Osteocyte (in vitro differentiated cells): ENCODE measurements at regions not wholly inside any gene's neighbourhood (a gene's known extent, or its start where the extent isn't known, plus 50 kb on each side); places are given as distances from the start of the nearest gene placed in this dataset.

ENCODE experiments used
- DNase-seq: peaks from one replicate; pipeline ENCODE4 v3.0.0; 2021; ENCODE audit warnings: mixed read lengths; ENCODE audit not compliant: unreplicated experiment; ENCODE audit errors: extremely low spot score
- H3K27ac Mint-ChIP-seq: one replicate; pipeline ENCODE4 v1.8.0; 2021; ENCODE audit warnings: mild to moderate bottlenecking, mixed read lengths; ENCODE audit not compliant: unreplicated experiment
- H3K27me3 Mint-ChIP-seq: one replicate; pipeline ENCODE4 v1.8.0; 2021; ENCODE audit warnings: mixed read lengths; ENCODE audit not compliant: unreplicated experiment
- H3K36me3 Mint-ChIP-seq: one replicate; pipeline ENCODE4 v1.8.0; 2021; ENCODE audit warnings: mixed read lengths; ENCODE audit not compliant: unreplicated experiment
- H3K4me1 Mint-ChIP-seq: one replicate; pipeline ENCODE4 v1.8.0; 2021; ENCODE audit warnings: mixed read lengths; ENCODE audit not compliant: unreplicated experiment
- H3K4me3 Mint-ChIP-seq: one replicate; pipeline ENCODE4 v1.8.0; 2021; ENCODE audit warnings: mild to moderate bottlenecking, moderate library complexity, mixed read lengths; ENCODE audit not compliant: unreplicated experiment
- H3K9me3 Mint-ChIP-seq: one replicate; pipeline ENCODE4 v1.8.0; 2021; ENCODE audit warnings: mixed read lengths; ENCODE audit not compliant: unreplicated experiment
- TF ChIP-seq, protein P1 (sequence below): fragments of 200-600 bp; sonication (generic); IDR thresholded peaks from 2 replicates; pipeline ENCODE4 v1.5.0; 2021; ENCODE audit warnings: antibody characterized with exemption, mild to moderate bottlenecking, moderate library complexity

DNA sequence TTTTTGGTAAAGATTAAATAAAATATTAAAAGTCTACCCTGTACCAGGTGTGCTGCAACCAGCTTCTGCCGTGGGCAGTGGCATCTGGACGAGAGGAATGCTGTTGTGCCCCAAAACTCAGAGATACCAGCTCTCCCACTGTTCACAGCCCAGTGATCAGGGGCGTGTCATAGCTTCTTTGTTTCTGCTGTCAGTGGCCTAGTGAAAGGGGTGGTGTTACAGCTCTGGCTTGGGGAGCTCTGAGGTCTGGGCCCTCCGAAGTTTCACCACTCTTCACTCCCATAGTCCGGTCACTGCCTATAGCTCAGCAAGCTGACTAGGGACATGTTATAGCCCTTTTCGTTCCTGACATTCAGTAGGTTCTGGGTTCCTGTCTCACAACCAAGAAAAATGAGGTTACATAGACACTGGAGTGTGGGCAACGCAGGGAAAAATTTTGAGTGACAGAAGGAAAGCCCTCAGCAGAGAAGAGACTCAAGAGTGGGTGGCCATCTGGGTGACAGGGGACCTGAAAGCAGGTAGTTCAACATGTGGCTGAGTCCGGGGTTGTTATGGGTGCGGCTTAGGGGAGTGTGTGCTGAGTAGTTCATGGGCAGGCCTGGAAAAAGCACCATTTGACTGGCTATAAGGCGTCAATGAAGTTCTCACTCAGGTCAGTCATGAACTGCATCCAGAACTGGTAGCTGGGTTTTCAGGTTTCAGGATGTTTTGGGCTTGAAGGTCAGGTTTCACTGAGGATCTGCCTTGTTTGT lies 1184.4 kb upstream of the PABPC4L start:
- Mint-ChIP-seq H3K4me1 (no peaks in the 10 kb centered on the region), H3K36me3 (no peaks in the 10 kb centered on the region), H3K9me3 (peaks cover 9% of the 10 kb centered on the region), H3K4me3 (no peak overlapping the region), H3K27me3 (no peaks in the 10 kb centered on the region), H3K27ac (no peak overlapping the region)
- DNase-seq, result no peak
- TF ChIP-seq, protein P1, sequence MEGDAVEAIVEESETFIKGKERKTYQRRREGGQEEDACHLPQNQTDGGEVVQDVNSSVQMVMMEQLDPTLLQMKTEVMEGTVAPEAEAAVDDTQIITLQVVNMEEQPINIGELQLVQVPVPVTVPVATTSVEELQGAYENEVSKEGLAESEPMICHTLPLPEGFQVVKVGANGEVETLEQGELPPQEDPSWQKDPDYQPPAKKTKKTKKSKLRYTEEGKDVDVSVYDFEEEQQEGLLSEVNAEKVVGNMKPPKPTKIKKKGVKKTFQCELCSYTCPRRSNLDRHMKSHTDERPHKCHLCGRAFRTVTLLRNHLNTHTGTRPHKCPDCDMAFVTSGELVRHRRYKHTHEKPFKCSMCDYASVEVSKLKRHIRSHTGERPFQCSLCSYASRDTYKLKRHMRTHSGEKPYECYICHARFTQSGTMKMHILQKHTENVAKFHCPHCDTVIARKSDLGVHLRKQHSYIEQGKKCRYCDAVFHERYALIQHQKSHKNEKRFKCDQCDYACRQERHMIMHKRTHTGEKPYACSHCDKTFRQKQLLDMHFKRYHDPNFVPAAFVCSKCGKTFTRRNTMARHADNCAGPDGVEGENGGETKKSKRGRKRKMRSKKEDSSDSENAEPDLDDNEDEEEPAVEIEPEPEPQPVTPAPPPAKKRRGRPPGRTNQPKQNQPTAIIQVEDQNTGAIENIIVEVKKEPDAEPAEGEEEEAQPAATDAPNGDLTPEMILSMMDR, result no peak

DNA sequence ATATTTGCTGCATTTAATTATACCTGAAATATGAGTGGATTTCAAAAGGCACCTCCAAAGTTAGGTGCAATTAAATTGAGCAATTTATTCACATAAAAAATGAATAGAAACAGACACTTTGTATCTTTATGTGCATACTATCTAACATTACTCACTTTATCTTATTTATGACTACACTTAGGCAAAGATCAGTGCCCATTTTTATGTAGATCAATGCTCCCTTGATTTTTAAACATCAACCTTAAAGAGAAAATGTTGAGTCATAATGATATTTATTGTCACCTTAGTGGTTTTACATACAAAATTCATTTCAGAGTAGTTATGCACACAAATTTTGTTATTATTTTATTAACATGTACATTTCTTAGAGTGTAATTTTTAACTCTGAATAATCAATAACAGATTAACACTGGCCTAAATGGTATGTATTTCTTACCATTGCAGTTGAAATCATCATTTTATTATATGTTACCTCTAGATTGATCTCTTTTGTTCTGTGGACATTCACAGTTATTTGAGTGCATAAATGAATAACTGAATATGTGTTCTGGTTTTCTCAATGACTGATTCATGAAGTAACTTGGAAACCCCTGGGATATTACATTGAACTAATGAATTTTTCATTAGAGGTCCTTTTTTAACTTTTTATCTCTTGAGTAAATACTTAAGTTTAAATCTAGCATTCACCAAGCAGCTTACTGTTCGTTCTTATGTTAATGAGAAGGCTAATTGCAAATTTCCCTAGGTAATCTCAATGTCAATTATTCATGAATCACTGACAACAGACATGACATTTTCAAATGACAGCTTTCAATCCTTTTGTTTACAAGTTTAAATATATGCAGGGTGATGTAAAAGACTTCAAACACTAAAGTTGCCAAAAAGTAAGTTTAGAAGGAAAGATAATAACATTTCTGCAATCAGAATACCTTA lies 1182.0 kb upstream of the PABPC4L start:
- Mint-ChIP-seq H3K9me3 (peaks cover 19% of the 10 kb centered on the region), H3K27me3 (no peaks in the 10 kb centered on the region), H3K4me3 (no peak overlapping the region), H3K36me3 (no peaks in the 10 kb centered on the region), H3K27ac (no peak overlapping the region), H3K4me1 (no peaks in the 10 kb centered on the region)
- TF ChIP-seq, protein P1, result no peak
- DNase-seq, result no peak

DNA sequence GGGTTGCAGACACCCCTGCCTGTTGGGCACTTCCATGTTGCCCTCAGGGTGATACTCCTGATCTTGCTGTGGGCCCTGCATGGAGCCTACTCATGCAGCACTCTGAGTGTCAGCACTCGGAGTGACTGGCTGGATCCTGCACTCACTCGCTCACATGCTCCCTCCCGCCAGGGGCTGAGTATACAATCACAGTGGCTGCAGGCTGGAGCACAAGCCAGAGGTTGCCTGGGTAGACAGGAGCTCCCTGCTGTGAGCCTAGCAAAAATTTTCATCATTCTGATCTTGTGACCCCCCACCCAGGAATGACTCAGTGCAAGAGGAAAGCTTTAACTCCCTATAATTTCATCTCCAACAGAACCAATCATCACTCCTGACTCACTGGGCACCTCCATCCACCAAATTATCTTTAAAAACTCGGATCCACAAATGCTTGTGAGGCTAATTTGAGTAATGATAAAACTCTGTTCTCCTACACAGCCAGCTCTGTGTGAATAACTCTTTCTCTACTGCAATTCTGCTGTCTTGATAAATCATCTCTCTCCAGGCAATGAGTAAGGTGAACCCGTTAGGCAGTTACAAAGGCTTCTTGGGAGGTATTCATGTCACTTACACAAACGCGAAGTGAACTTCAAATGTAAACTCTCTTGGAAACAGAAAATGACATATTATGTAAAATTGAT lies 1180.8 kb upstream of the PABPC4L start:
- Mint-ChIP-seq H3K4me3 (no peak overlapping the region), H3K9me3 (peaks cover 30% of the 10 kb centered on the region), H3K36me3 (peaks cover 2% of the 10 kb centered on the region), H3K4me1 (no peaks in the 10 kb centered on the region), H3K27ac (no peak overlapping the region), H3K27me3 (no peaks in the 10 kb centered on the region)
- TF ChIP-seq, protein P1, result no peak
- no peak for DNase-seq

DNA sequence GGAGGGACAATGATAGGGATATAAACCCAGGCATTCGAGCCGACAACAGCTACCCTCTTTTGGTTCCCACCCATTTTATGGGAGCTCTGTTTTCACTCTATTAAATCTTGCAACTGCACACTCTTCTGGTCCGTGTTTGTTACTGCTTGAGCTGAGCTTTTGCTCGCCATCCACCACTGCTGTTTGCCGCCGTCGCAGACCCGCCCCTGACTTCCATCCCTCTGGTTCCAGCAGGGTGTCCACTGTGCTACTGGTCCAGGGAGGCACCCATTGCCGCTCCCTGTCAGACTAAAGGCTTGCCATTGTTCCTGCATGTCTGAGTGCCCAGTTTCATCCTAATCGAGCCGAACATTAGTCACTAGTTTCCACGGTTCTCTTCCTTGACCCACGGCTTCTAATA lies 1170.5 kb upstream of the PABPC4L start:
- no peaks in the 10 kb centered on the region for H3K4me1 Mint-ChIP-seq
- no peak for DNase-seq
- TF ChIP-seq, protein P1, result no peak
- H3K27me3 Mint-ChIP-seq, result no peaks in the 10 kb centered on the region
- no peak overlapping the region for H3K4me3 Mint-ChIP-seq
- H3K36me3 Mint-ChIP-seq, result no peaks in the 10 kb centered on the region
- H3K9me3 Mint-ChIP-seq, result peaks cover 14% of the 10 kb centered on the region
- H3K27ac Mint-ChIP-seq, result no peak overlapping the region
